GM23248 (cell line): ENCODE measurements at regions not wholly inside any gene's neighbourhood (a gene's known extent, or its start where the extent isn't known, plus 50 kb on each side); places are given as distances from the start of the nearest gene placed in this dataset.

Source experiments
- DNase-seq: peaks from one replicate; pipeline ENCODE4 v3.0.0-alpha.2; 2015
- H2AFZ ChIP-seq: fragments of 200-600 bp; sonication (generic); 2 replicates; pipeline ENCODE4 v1.6.1; 2016; ENCODE audit warnings: antibody characterized with exemption
- H3F3A ChIP-seq: fragments of 200-600 bp; sonication (generic); 2 replicates; pipeline ENCODE4 v1.6.1; 2016; ENCODE audit warnings: mild to moderate bottlenecking, antibody characterized with exemption, mixed run types; ENCODE audit not compliant: insufficient read depth
- H3K27ac ChIP-seq: fragments of 200-600 bp; sonication (generic); 2 replicates; pipeline ENCODE4 v1.5.1; 2016; ENCODE audit warnings: mild to moderate bottlenecking
- H3K27me3 ChIP-seq: fragments of 200-600 bp; sonication (generic); replicated peaks from 2 replicates; pipeline ENCODE4 v1.6.1; 2016; ENCODE audit warnings: mild to moderate bottlenecking; ENCODE audit not compliant: insufficient read depth
- H3K36me3 ChIP-seq: fragments of 200-600 bp; sonication (generic); 2 replicates; pipeline ENCODE4 v1.6.1; 2016; ENCODE audit warnings: low read depth, mild to moderate bottlenecking
- H3K4me1 ChIP-seq: fragments of 200-600 bp; sonication (generic); 2 replicates; pipeline ENCODE4 v1.6.1; 2016; ENCODE audit warnings: mild to moderate bottlenecking; ENCODE audit not compliant: insufficient read depth
- H3K4me2 ChIP-seq: fragments of 200-600 bp; sonication (generic); one replicate; pipeline ENCODE4 v1.6.1; 2016; ENCODE audit warnings: mild to moderate bottlenecking; ENCODE audit not compliant: unreplicated experiment
- H3K4me3 ChIP-seq: fragments of 200-600 bp; sonication (generic); 2 replicates; pipeline ENCODE4 v1.5.1; 2016; ENCODE audit warnings: mild to moderate bottlenecking
- H3K79me2 ChIP-seq: fragments of 200-600 bp; sonication (generic); 2 replicates; pipeline ENCODE4 v1.6.1; 2016; ENCODE audit warnings: mild to moderate bottlenecking; ENCODE audit not compliant: insufficient read depth
- H3K9ac ChIP-seq: fragments of 200-600 bp; sonication (generic); 2 replicates; pipeline ENCODE4 v1.6.1; 2016; ENCODE audit warnings: mild to moderate bottlenecking
- H3K9me2 ChIP-seq: fragments of 200-600 bp; sonication (generic); 2 replicates; pipeline ENCODE4 v1.6.1; 2016; ENCODE audit warnings: mixed run types, mild to moderate bottlenecking, moderate library complexity; ENCODE audit not compliant: insufficient read depth
- H3K9me3 ChIP-seq: fragments of 200-600 bp; sonication (generic); one replicate; pipeline ENCODE4 v1.6.1; 2017; ENCODE audit warnings: low read depth
- H4K20me1 ChIP-seq: fragments of 200-600 bp; sonication (generic); 2 replicates; pipeline ENCODE4 v1.6.0; 2016; ENCODE audit not compliant: insufficient read depth
- EZH2 ChIP-seq: fragments of 200-600 bp; sonication (generic); IDR thresholded peaks from 2 replicates; pipeline ENCODE4 v1.6.1; 2018; ENCODE audit warnings: antibody characterized with exemption, mild to moderate bottlenecking; ENCODE audit not compliant: insufficient read depth, poor library complexity, severe bottlenecking
- EZH2phosphoT487 ChIP-seq: fragments of 200-600 bp; sonication (generic); IDR thresholded peaks from 2 replicates; pipeline ENCODE4 v1.6.1; 2018; ENCODE audit warnings: antibody characterized with exemption, moderate library complexity, mild to moderate bottlenecking, low read depth; ENCODE audit not compliant: insufficient read depth
- WGBS, 2 experiments: methylation state at CpG; one replicate each; pipeline ENCODE4 v1.1.6; 2015 to 2017; ENCODE audit warnings: low lambda C conversion rate in 2 of 2, low coverage in 1 of 2; ENCODE audit errors: missing lambda C conversion rate in 2 of 2; 5-methylcytosine and 5-hydroxymethylcytosine counted together
- in situ Hi-C: fragments of 300-500 bp; cut with MboI; formaldehyde crosslinking; loops from 2 replicates; pipeline ENCODE4 v1.15.0; 2020

DNA sequence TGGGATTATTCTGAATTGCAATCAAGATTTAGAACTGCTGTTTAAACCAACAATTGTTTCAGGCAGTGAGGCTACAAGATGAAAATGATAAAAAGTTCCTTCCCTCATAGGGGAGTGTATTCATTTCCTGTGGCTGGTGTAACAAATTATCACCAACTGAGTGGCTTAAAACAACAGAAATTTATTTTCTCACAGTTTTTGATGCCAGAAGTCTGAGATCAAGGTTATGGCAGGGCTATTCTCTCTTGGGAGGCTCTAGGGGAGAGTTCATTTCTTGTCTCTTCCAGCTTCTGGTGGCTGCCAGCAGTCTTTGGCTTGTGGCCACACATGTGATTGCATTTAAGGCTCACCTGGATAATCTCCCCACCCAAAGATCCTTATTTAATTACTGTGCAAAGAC, 290.5 kb upstream of the ZSWIM2 start:
- TF ChIP-seq EZH2 (no peak), EZH2phosphoT487 (no peak)
- H3K27me3 ChIP-seq, result no peaks in the 10 kb centered on the region
- no peaks in the 10 kb centered on the region for H4K20me1 ChIP-seq
- H3K9me3 ChIP-seq, result no peaks in the 10 kb centered on the region
- H3K4me3 ChIP-seq, result no peak overlapping the region
- no peaks in the 10 kb centered on the region for H3K79me2 ChIP-seq
- H2AFZ ChIP-seq, result no peak overlapping the region
- H3K4me2 ChIP-seq, result no peak overlapping the region
- no peaks in the 10 kb centered on the region for H3K9me2 ChIP-seq
- no peaks in the 10 kb centered on the region for H3K36me3 ChIP-seq
- no peaks in the 10 kb centered on the region for H3K4me1 ChIP-seq
- no peak overlapping the region for H3K27ac ChIP-seq
- in situ Hi-C loops, result no loop called here
- DNase-seq, result no peak
- no peak overlapping the region for H3K9ac ChIP-seq
- H3F3A ChIP-seq, result no peaks in the 10 kb centered on the region

DNA sequence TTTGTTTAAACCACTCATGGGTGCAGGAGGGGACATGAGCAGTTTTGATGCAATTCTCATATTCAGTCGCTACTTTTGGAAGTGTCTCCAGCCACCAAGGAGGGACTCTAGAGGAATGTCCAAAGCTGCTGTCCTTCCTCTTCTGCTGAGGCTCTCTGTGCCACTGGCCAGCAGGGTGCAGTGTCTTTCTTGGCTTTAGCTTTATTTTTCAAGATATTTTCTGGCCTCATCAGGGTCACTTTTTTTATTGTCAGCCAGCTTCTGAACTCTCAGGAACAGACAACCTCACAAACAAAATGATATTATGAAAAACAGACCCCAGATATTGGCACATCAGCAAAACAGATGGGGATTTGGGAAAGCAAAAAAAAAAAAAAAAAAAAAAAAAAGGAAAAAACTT, 289.3 kb upstream of the ZSWIM2 start:
- no peaks in the 10 kb centered on the region for H3K27me3 ChIP-seq
- no peaks in the 10 kb centered on the region for H3K79me2 ChIP-seq
- in situ Hi-C loops, result no loop called here
- no peaks in the 10 kb centered on the region for H3K9me2 ChIP-seq
- H3K36me3 ChIP-seq, result no peaks in the 10 kb centered on the region
- H3K4me3 ChIP-seq, result no peak overlapping the region
- DNase-seq, result peak; percentile 61
- no peak overlapping the region for H3K27ac ChIP-seq
- H3F3A ChIP-seq, result no peaks in the 10 kb centered on the region
- WGBS, 2 experiments, result 0% methylated on average over 1 of the region's 1 CpG
- no peak overlapping the region for H3K4me2 ChIP-seq
- no peaks in the 10 kb centered on the region for H4K20me1 ChIP-seq
- TF ChIP-seq EZH2, result no peak
- no peak for TF ChIP-seq EZH2phosphoT487
- H3K9me3 ChIP-seq, result no peaks in the 10 kb centered on the region
- H3K9ac ChIP-seq, result no peak overlapping the region
- no peak overlapping the region for H2AFZ ChIP-seq
- H3K4me1 ChIP-seq, result no peaks in the 10 kb centered on the region

DNA sequence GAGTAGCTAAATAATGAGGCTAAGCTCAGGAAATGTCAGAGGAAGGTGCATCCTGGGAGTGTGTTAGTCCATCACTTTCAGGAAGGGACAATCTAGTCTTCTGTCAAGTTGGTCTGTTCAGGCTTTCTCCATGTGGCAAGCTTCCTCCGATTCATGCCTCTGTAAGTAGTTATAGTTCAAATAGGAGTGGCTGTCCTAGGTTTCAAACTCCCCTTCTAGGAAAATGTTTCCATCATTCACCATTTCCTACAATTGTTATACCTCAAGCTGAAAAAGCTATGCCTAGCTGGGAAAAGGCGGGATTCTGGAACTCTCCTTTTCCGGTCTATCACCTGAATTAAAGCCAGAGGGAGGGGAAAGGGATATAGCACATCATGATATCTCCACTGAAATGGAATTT, 287.7 kb upstream of the ZSWIM2 start:
- 74 to 82% methylated on average over 3 of the region's 3 CpGs for WGBS, 2 experiments
- Histone ChIP-seq H3K4me1 (no peaks in the 10 kb centered on the region), H3F3A (no peaks in the 10 kb centered on the region), H3K4me3 (no peak overlapping the region), H3K9me3 (no peaks in the 10 kb centered on the region), H2AFZ (no peak overlapping the region), H3K9me2 (no peaks in the 10 kb centered on the region), H3K9ac (no peak overlapping the region), H3K27me3 (no peaks in the 10 kb centered on the region), H3K79me2 (no peaks in the 10 kb centered on the region), H3K4me2 (no peak overlapping the region), H3K36me3 (no peaks in the 10 kb centered on the region), H3K27ac (no peak overlapping the region), H4K20me1 (no peaks in the 10 kb centered on the region)
- in situ Hi-C loops, result no loop called here
- no peak for DNase-seq
- TF ChIP-seq EZH2phosphoT487 (no peak), EZH2 (no peak)

DNA sequence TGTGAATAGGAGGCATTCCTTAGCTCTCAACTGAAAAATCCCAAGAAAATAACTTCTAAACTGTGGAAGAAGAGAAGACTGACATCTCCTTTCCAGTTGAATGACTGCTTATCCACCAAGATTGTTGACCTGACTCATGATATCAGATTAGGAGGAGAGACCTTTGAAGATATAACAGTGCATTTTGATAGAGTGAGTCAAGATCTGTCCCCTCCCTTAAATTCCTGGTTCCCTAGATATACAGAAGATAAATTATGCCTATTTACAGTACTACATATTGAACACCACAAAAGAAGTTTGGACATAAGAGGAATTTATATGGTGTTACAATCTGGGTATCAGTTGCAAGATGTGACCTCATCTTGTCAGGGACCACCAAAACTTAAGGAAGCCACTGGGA, 285.3 kb upstream of the ZSWIM2 start:
- Histone ChIP-seq H3K79me2 (no peaks in the 10 kb centered on the region), H3K36me3 (no peaks in the 10 kb centered on the region), H3K4me3 (no peak overlapping the region), H3K4me1 (no peaks in the 10 kb centered on the region), H3F3A (no peaks in the 10 kb centered on the region), H4K20me1 (no peaks in the 10 kb centered on the region), H3K27me3 (no peaks in the 10 kb centered on the region), H3K9me3 (no peaks in the 10 kb centered on the region), H3K4me2 (no peak overlapping the region), H3K9ac (no peak overlapping the region), H2AFZ (no peak overlapping the region), H3K27ac (no peak overlapping the region), H3K9me2 (no peaks in the 10 kb centered on the region)
- TF ChIP-seq EZH2, result no peak
- DNase-seq, result no peak
- in situ Hi-C loops, result no loop called here

DNA sequence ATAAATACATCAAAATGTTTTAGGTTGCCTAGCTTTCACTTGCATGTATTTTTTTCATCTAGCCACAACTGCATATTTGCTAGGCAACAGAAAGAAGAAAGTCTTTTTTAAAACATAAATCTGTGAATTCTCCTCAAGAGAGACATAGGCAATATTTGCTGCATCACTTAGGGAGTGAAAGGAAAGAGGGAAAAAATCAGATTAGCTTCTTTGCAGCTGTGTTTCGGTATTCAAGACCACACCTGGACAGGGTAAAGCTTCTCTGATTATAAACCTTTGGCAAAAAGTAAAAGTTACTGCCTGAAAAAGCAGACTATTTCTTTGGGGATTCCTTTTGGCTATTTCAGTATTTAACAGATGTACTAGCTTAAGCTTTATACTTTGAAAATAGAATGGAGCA, 280.9 kb upstream of the ZSWIM2 start:
- 75 to 79% methylated on average over 1 of the region's 1 CpG for WGBS, 2 experiments
- no peak overlapping the region for H2AFZ ChIP-seq

More for the DNA sequence above, 280.9 kb upstream of the ZSWIM2 start:
- Histone ChIP-seq H3K4me1 (no peaks in the 10 kb centered on the region), H3K9me2 (no peaks in the 10 kb centered on the region), H3K27me3 (no peaks in the 10 kb centered on the region), H3K79me2 (no peaks in the 10 kb centered on the region), H3K9ac (no peak overlapping the region), H4K20me1 (no peaks in the 10 kb centered on the region), H3K4me2 (no peak overlapping the region), H3K36me3 (no peaks in the 10 kb centered on the region), H3K27ac (no peak overlapping the region), H3K4me3 (no peak overlapping the region), H3F3A (no peaks in the 10 kb centered on the region), H3K9me3 (no peaks in the 10 kb centered on the region)
- no peak for DNase-seq
- no peak for TF ChIP-seq EZH2phosphoT487
- in situ Hi-C loops, result no loop called here
